ENCODE measurements at regions not wholly inside any gene's neighbourhood (a gene's known extent, or its start where the extent isn't known, plus 50 kb on each side); places are given as distances from the start of the nearest gene placed in this dataset.

- H2BK15ac ChIP-seq (ENCODE audit: low read length): no peak overlapping the region
- H3K23ac ChIP-seq (ENCODE audit: insufficient read length): no peak overlapping the region
- H3K36me3 ChIP-seq (ENCODE audit: control insufficient read depth in 2 of 4, insufficient read depth in 4 of 4, low read length in 3 of 4): no peaks in the 10 kb centered on the region
- TF ChIP-seq E2F6 (IDR thresholded peaks at IDR 0.05) (no peak), SIN3A (conservative IDR thresholded peaks at IDR 0.05 in 1 of 2, IDR thresholded peaks at IDR 0.05 in 1 of 2; ENCODE audit: low read depth in 1 of 2, low read length in 2 of 2) (no peak), SUZ12 (IDR thresholded peaks at IDR 0.05; ENCODE audit: low read length) (no peak), TAF1 (IDR thresholded peaks at IDR 0.05; ENCODE audit: low read depth, low read length) (no peak)
- TF ChIP-seq, protein P1, sequence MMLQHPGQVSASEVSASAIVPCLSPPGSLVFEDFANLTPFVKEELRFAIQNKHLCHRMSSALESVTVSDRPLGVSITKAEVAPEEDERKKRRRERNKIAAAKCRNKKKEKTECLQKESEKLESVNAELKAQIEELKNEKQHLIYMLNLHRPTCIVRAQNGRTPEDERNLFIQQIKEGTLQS (IDR thresholded peaks at IDR 0.05; ENCODE audit: insufficient read depth, low read depth, low read length): no peak
- no peak overlapping the region for H4K91ac ChIP-seq (replicated peaks; ENCODE audit: insufficient read length, low read length)
- no peak overlapping the region for H3K4me3 ChIP-seq (ENCODE audit: extremely low read depth in 1 of 4, insufficient read depth in 2 of 4, low read depth in 3 of 4, low read length in 4 of 4)
- H3K18ac ChIP-seq (ENCODE audit: extremely low read depth, low read length): no peak overlapping the region
- H4K5ac ChIP-seq (ENCODE audit: insufficient read length, low read depth, low read length): no peak overlapping the region
- H3K14ac ChIP-seq (ENCODE audit: insufficient read length): no peak overlapping the region
- no peak for FAIRE-seq
- no peak overlapping the region for H3K27ac ChIP-seq (ENCODE audit: low read depth, low read length)
- no peak overlapping the region for H4K8ac ChIP-seq (ENCODE audit: extremely low read depth, insufficient read depth, low read length)
- no peak overlapping the region for H2AK5ac ChIP-seq (ENCODE audit: low read depth, low read length)
- no peak overlapping the region for H2BK5ac ChIP-seq (ENCODE audit: low read depth, low read length)
- POLR2A ChIA-PET (ENCODE audit: partially characterized antibody): no interaction called here
- CTCF ChIA-PET (ENCODE audit: partially characterized antibody): interaction anchor here (2.5 to 4.7 kb wide), 3 partner anchors 11 to 570 kb away, joined by 9 to 49 read pairs (median 11); no protein-coding TSS in a partner anchor
- WGBS, 2 experiments (ENCODE audit: extremely low coverage in 1 of 2, insufficient coverage in 1 of 2, insufficient read length in 1 of 2, insufficient replicate concordance in 2 of 2, low coverage in 1 of 2, low lambda C conversion rate in 2 of 2, missing lambda C conversion rate in 1 of 2): 84% methylated on average over 2 of the region's 2 CpGs; no CpG with 5 or more reads in 1 of the 2 experiments
- no peak overlapping the region for H3K4ac ChIP-seq (replicated peaks; ENCODE audit: insufficient read length, low read depth, low read length)
- H3K23me2 ChIP-seq (ENCODE audit: low read depth, low read length): no peaks in the 10 kb centered on the region
- no peaks in the 10 kb centered on the region for H4K20me1 ChIP-seq (replicated peaks in 1 of 2; ENCODE audit: control insufficient read depth in 1 of 2, insufficient read depth in 2 of 2, low read length in 2 of 2)
- no peaks in the 10 kb centered on the region for H3K9me3 ChIP-seq (ENCODE audit: insufficient read depth in 2 of 2, low read depth in 1 of 2, low read length in 1 of 2)
- H3K79me1 ChIP-seq (ENCODE audit: low read depth, low read length): no peaks in the 10 kb centered on the region
- H2BK120ac ChIP-seq (replicated peaks; ENCODE audit: low read depth, low read length): no peak overlapping the region
- H3K4me1 ChIP-seq (replicated peaks in 1 of 4; ENCODE audit: control insufficient read depth in 3 of 4, insufficient read depth in 4 of 4, low read length in 3 of 4): no peaks in the 10 kb centered on the region
- no peak overlapping the region for H3K9ac ChIP-seq (replicated peaks in 1 of 4; ENCODE audit: extremely low read depth in 1 of 4, low read depth in 3 of 4, low read length in 3 of 4)
- no peaks in the 10 kb centered on the region for H3K27me3 ChIP-seq (replicated peaks in 1 of 4; ENCODE audit: control insufficient read depth in 3 of 4, extremely low read depth in 1 of 4, insufficient read depth in 3 of 4, low read length in 3 of 4)
- no peak overlapping the region for H2AFZ ChIP-seq (ENCODE audit: low read length)
- H2BK12ac ChIP-seq (ENCODE audit: low read depth, low read length): no peak overlapping the region
- H3K79me2 ChIP-seq (ENCODE audit: control insufficient read depth in 1 of 2, insufficient read depth in 2 of 2, low read length in 2 of 2): no peaks in the 10 kb centered on the region
- no peak for DNase-seq (ENCODE audit: low read depth in 1 of 2, low spot score in 2 of 2)
- no peak overlapping the region for H3K4me2 ChIP-seq (ENCODE audit: insufficient read depth in 1 of 2, low read depth in 2 of 2, low read length in 2 of 2)
- H3K56ac ChIP-seq (replicated peaks; ENCODE audit: insufficient read length, low read depth, low read length): no peak overlapping the region
- H2BK20ac ChIP-seq (ENCODE audit: low read length): no peak overlapping the region
Observed at GRCh38 chr3:25023876-25024275, 404.2 kb upstream of the RARB start.

Measured in H1 (cell line).